Caki2 (cell line): ENCODE measurements at regions not wholly inside any gene's neighbourhood (a gene's known extent, or its start where the extent isn't known, plus 50 kb on each side); places are given as distances from the start of the nearest gene placed in this dataset.
"Not testable (repeated sequence)": the region's sequence is repeated elsewhere in the genome, so short reads cannot be mapped to it uniquely, and the experiment has no call there.

Source experiments
- DNase-seq: peaks from one replicate; pipeline ENCODE4 v3.0.0-alpha.2; 2015; ENCODE audit warnings: low read depth
- in situ Hi-C: cut with HindIII; loops from 2 replicates; pipeline ENCODE4 v1.10.0; 2016; ENCODE audit warnings: low sequenced_read_pairs, low pct_unique_long_range_greater_than_20kb, mixed read lengths

- in situ Hi-C loops, DNase-seq: not testable (repeated sequence)
Observed at GRCh38 chr2:111424851-111425309, 304.2 kb downstream of the BCL2L11 start.

GRCh38 chr2:111425789-111426201 lies 305.1 kb downstream of the BCL2L11 start:
- DNase-seq, in situ Hi-C loops: not testable (repeated sequence)

- in situ Hi-C loops, DNase-seq: not testable (repeated sequence)
Observed at GRCh38 chr2:111427346-111427745, 306.6 kb downstream of the BCL2L11 start.

- DNase-seq, in situ Hi-C loops: not testable (repeated sequence)
Observed at GRCh38 chr2:111428915-111429314, 308.2 kb downstream of the BCL2L11 start.

- DNase-seq, in situ Hi-C loops: not testable (repeated sequence)
Observed at GRCh38 chr2:111429353-111429752, 308.6 kb downstream of the BCL2L11 start.

GRCh38 chr2:111430817-111431661 lies 310.3 kb downstream of the BCL2L11 start:
- not testable (repeated sequence) for DNase-seq

GRCh38 chr2:111432423-111432822 lies 311.7 kb downstream of the BCL2L11 start:
- in situ Hi-C loops, DNase-seq: not testable (repeated sequence)

More at GRCh38 chr2:111430817-111431661, 310.3 kb downstream of the BCL2L11 start:
- in situ Hi-C loops: not testable (repeated sequence)

- DNase-seq, in situ Hi-C loops: not testable (repeated sequence)
Observed at GRCh38 chr2:111432916-111433499, 312.3 kb downstream of the BCL2L11 start.

- DNase-seq, in situ Hi-C loops: not testable (repeated sequence)
Observed at GRCh38 chr2:111433892-111434607, 313.3 kb downstream of the BCL2L11 start.

- in situ Hi-C loops, DNase-seq: not testable (repeated sequence)
Observed at GRCh38 chr2:111434608-111434939, 313.9 kb downstream of the BCL2L11 start.

- in situ Hi-C loops, DNase-seq: not testable (repeated sequence)
Observed at GRCh38 chr2:111435553-111436310, 315.0 kb downstream of the BCL2L11 start.

- DNase-seq, in situ Hi-C loops: not testable (repeated sequence)
Observed at GRCh38 chr2:111436411-111436810, 315.7 kb downstream of the BCL2L11 start.

- in situ Hi-C loops, DNase-seq: not testable (repeated sequence)
Observed at GRCh38 chr2:111437288-111437990, 316.7 kb downstream of the BCL2L11 start.

GRCh38 chr2:111438161-111438560 lies 317.4 kb downstream of the BCL2L11 start:
- DNase-seq, in situ Hi-C loops: not testable (repeated sequence)

GRCh38 chr2:111439237-111439636 lies 318.5 kb downstream of the BCL2L11 start:
- in situ Hi-C loops, DNase-seq: not testable (repeated sequence)

- DNase-seq, in situ Hi-C loops: not testable (repeated sequence)
Observed at GRCh38 chr2:111441614-111442013, 320.9 kb downstream of the BCL2L11 start.

- DNase-seq, in situ Hi-C loops: not testable (repeated sequence)
Observed at GRCh38 chr2:111442767-111443454, 322.2 kb downstream of the BCL2L11 start.
